NT2/D1 (cell line): ENCODE measurements at regions not wholly inside any gene's neighbourhood (a gene's known extent, or its start where the extent isn't known, plus 50 kb on each side); places are given as distances from the start of the nearest gene placed in this dataset.

ENCODE experiments used
- SUZ12 ChIP-seq: IDR thresholded peaks from 2 replicates; pipeline ENCODE4 v1.6.1; 2011; ENCODE audit not compliant: insufficient read length, insufficient read depth; ENCODE audit errors: extremely low read depth
- YY1 ChIP-seq: IDR thresholded peaks from 2 replicates; pipeline ENCODE4 v1.6.1; 2011; ENCODE audit not compliant: insufficient read length, insufficient read depth

- TF ChIP-seq YY1, result no peak
- TF ChIP-seq SUZ12, result no peak
Observed at GRCh38 chr10:83222832-83223742, 916.2 kb upstream of the GHITM start.
